ENCODE measurements at regions not wholly inside any gene's neighbourhood (a gene's known extent, or its start where the extent isn't known, plus 50 kb on each side); places are given as distances from the start of the nearest gene placed in this dataset.
"Not testable (repeated sequence)": the region's sequence is repeated elsewhere in the genome, so short reads cannot be mapped to it uniquely, and the experiment has no call there.

DNA sequence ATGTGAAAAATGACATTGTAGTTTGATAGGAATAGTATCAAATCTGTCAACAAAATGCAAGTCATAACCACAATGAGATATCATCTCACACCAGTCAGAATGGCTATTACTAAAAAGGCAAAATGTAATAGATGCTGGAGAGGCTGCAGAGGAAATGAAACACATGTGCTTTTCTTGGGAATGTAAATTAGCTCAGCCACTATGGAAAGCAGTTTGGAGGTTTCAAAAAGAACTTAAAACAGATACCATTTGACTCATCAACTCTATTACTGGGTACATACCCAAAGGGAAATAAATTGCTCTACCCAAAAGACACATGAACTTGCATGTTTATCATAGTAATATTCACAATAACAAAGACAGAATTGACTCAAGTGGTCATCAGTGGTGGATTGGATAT is 572.6 kb downstream of the TRIB2 start:
- H3K9me3 Mint-ChIP-seq: peaks cover 0 to 5% (median 5%) of the 10 kb centered on the region in 3 donors
- no peak overlapping the region for H3K4me3 Mint-ChIP-seq
- peaks cover 0 to 1% (median 0%) of the 10 kb centered on the region in 3 donors for H3K4me1 Mint-ChIP-seq
- no peak overlapping the region for H3K27ac Mint-ChIP-seq
- H3K36me3 Mint-ChIP-seq: no peaks in the 10 kb centered on the region
- H3K27me3 Mint-ChIP-seq: no peaks in the 10 kb centered on the region

DNA sequence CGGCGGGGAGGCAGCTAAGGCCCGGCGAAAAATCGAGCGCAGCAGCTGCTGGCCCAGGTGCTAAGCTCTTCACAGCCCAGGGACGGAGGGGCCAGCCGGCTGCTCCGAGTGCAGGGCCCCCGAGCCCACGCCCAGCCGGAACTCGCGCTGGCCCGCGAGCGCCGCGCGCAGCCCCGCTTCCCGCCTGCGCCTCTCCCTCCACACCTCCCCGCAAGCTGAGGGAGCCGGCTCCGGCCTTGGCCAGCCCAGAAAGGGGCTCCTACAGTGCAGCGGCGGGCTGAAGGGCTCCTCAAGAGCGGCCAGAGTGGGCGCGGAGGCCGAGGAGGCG is 591.7 kb downstream of the TRIB2 start:
- H3K4me1 Mint-ChIP-seq, H3K36me3 Mint-ChIP-seq, H3K4me3 Mint-ChIP-seq, H3K27ac Mint-ChIP-seq, H3K27me3 Mint-ChIP-seq, H3K9me3 Mint-ChIP-seq: not testable (repeated sequence)

DNA sequence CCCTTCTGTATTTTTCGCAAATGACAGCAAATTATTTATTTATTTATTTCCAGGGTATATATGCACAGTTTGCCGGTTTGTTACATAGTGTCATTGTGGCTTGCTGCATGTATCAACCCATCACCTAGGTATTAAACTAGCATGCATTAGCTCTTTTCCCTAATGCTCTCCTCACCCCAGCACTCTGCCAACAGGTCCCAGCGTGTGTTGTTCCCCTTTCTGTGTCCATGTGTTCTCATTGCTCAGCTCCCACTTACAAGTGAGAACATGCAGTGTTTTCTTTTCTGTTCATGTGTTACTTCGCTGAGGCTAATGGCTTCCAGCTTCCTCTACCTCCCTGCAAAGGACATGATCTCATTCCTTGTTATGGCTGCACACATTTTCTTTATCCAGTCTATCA is 592.3 kb downstream of the TRIB2 start:
- H3K36me3 Mint-ChIP-seq: peaks cover 1% of the 10 kb centered on the region
- H3K4me3 Mint-ChIP-seq: no peak overlapping the region
- no peaks in the 10 kb centered on the region for H3K27me3 Mint-ChIP-seq
- no peak overlapping the region for H3K27ac Mint-ChIP-seq
- H3K4me1 Mint-ChIP-seq: no peaks in the 10 kb centered on the region
- H3K9me3 Mint-ChIP-seq: peaks cover 2 to 7% (median 3%) of the 10 kb centered on the region in 3 donors

GRCh38 chr2:13332060-13332459 is 615.3 kb downstream of the TRIB2 start:
- peaks cover 1 to 6% (median 2%) of the 10 kb centered on the region in 3 donors for H3K9me3 Mint-ChIP-seq
- no peak overlapping the region for H3K27ac Mint-ChIP-seq
- H3K4me1 Mint-ChIP-seq: no peaks in the 10 kb centered on the region
- H3K27me3 Mint-ChIP-seq: no peaks in the 10 kb centered on the region
- no peak overlapping the region for H3K4me3 Mint-ChIP-seq
- H3K36me3 Mint-ChIP-seq: no peaks in the 10 kb centered on the region

DNA sequence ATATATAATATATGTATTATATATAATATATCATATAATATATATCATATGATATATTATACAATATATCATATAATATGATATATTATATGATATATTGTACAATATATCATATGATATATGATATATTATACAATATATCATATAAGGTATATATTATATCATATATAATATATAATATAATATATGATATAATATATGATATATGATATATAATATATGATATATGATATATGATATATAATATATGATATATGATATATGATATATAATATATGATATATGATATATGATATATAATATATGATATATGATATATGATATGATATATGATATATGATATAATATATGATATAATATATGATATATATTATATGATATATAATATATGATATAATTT is 617.3 kb downstream of the TRIB2 start:
- H3K36me3 Mint-ChIP-seq, H3K9me3 Mint-ChIP-seq, H3K4me1 Mint-ChIP-seq, H3K4me3 Mint-ChIP-seq, H3K27me3 Mint-ChIP-seq, H3K27ac Mint-ChIP-seq: not testable (repeated sequence)

- Mint-ChIP-seq H3K27ac (no peak overlapping the region), H3K4me3 (no peak overlapping the region), H3K9me3 (peaks cover 3 to 5% (median 4%) of the 10 kb centered on the region in 3 donors), H3K4me1 (no peaks in the 10 kb centered on the region), H3K36me3 (no peaks in the 10 kb centered on the region), H3K27me3 (no peaks in the 10 kb centered on the region)
Observed at GRCh38 chr2:13334545-13334944, 617.8 kb downstream of the TRIB2 start.

DNA sequence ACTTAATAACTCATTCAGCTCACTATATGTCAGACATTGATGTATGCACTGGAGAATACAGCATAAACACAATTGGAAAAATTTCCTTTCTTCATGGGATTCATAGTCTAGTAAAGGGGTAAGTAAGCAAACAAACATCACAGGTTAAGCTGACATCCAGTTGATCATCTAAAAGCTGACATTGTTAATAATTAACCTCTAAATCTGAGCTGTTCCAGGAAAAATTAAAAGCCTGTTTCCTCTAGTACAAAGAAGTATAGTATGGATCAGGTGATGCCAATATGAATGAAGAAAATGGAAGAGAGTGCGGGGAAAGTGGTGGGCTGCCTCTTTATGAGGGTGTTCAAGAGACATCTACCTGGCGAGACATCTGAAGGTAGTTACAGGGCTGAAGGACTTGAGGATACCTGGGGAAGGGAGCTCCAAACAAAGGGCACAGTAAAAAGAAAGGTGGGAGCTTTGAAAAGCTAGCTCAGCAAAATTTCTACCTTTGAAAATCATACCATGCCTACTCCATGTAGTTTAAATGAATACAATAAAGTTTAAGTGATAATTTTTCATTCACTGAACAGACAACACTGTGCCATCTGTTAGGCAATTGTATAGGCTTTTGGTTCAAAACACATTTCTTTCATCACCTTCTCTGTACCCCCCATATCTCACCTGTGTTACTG is 619.3 kb downstream of the TRIB2 start:
- Mint-ChIP-seq H3K27me3 (no peaks in the 10 kb centered on the region), H3K36me3 (no peaks in the 10 kb centered on the region), H3K4me3 (no peak overlapping the region), H3K27ac (no peak overlapping the region), H3K9me3 (peaks cover 3 to 4% (median 4%) of the 10 kb centered on the region in 3 donors), H3K4me1 (no peaks in the 10 kb centered on the region)

DNA sequence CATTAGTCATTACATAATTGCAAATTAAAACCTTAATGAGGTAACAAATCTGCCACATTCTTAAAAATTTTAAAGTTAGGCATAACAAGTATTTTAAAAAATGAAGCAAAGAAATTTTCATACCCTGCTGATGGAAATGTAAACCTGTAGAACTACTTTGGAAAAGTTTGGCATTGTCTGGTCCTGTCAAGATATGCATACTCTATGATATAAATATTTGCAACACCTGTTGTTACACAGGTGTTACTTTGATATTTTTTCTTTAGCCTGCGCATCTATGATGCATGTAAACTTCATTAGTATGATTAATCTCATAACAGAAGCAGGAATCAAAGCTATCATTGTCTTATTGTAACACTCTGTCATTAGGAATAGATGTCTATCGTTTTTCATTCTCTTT is 634.3 kb downstream of the TRIB2 start:
- H3K27me3 Mint-ChIP-seq: no peaks in the 10 kb centered on the region
- no peak overlapping the region for H3K4me3 Mint-ChIP-seq
- H3K27ac Mint-ChIP-seq: no peak overlapping the region
- no peaks in the 10 kb centered on the region for H3K4me1 Mint-ChIP-seq
- H3K9me3 Mint-ChIP-seq: peaks cover 1 to 9% (median 6%) of the 10 kb centered on the region in 3 donors
- H3K36me3 Mint-ChIP-seq: no peaks in the 10 kb centered on the region

DNA sequence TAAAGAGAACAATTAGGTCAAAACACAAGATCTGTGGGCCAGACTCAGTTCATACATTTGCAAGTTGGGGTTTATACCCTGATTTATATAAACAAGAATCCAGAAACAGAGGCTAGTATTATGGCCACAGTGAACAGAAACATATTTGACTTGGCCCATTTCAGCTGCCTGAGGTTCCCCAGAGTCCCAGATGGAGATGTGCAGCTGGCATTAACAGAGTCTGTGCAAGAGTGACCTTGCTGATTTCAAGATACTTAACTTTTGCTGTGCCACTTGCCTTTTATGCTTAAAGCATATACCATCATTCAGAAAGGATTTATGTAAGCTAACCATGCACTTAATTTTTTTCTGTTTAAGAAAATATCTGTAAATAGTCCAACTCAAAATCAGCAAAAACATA is 636.3 kb downstream of the TRIB2 start:
- Mint-ChIP-seq H3K4me3 (no peak overlapping the region), H3K27me3 (no peaks in the 10 kb centered on the region), H3K9me3 (peaks cover 0 to 9% (median 6%) of the 10 kb centered on the region in 3 donors), H3K4me1 (no peaks in the 10 kb centered on the region), H3K27ac (no peak overlapping the region), H3K36me3 (no peaks in the 10 kb centered on the region)

DNA sequence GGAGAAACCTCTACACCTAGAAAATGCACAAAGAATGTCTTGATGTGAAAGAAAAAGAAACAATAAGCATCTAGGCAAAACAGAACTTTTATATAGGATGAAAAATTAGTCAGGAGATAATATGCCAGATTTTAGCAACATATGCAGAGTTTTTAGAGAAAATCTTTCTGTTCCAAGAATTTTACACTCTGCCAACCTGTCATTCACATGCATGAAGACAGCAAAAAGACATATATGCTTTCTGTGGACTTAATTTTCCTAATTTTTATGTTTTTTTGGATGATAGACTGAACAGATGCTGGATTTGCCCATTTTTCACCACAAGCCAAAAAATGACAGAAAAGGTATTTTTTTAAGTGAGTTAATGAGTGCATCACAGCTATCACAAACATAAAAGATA is 637.3 kb downstream of the TRIB2 start:
- Mint-ChIP-seq H3K27me3 (no peaks in the 10 kb centered on the region), H3K36me3 (no peaks in the 10 kb centered on the region), H3K27ac (no peak overlapping the region), H3K4me3 (no peak overlapping the region), H3K4me1 (no peaks in the 10 kb centered on the region), H3K9me3 (peaks cover 0 to 3% (median 3%) of the 10 kb centered on the region in 3 donors)

GRCh38 chr2:13381928-13382327 is 665.2 kb downstream of the TRIB2 start:
- not testable (repeated sequence) for H3K27ac Mint-ChIP-seq, H3K4me1 Mint-ChIP-seq, H3K4me3 Mint-ChIP-seq, H3K27me3 Mint-ChIP-seq, H3K36me3 Mint-ChIP-seq, H3K9me3 Mint-ChIP-seq

- H3K27ac Mint-ChIP-seq, H3K4me1 Mint-ChIP-seq, H3K27me3 Mint-ChIP-seq, H3K9me3 Mint-ChIP-seq, H3K36me3 Mint-ChIP-seq, H3K4me3 Mint-ChIP-seq: not testable (repeated sequence)
Observed at GRCh38 chr2:13389172-13389571, 672.4 kb downstream of the TRIB2 start.

DNA sequence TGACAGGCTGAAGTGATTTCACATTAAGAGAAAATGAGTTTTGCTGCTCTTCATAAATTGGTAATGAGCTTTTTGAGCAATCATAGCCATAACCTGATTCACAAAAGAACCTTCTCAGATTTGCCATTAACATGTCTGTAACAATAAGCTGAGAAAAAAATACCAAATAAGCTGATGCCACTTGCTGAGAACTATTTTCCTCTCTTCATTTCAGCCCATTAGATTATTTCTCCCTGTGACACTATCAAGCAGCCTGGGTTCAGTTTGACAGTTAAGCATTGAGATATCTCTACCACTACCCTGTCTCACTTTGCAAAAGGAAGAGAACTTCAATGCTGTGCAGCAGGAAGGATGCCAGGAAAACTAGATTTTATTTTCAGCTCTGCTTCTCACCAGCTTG is 673.9 kb downstream of the TRIB2 start:
- Mint-ChIP-seq H3K27me3 (no peaks in the 10 kb centered on the region), H3K4me3 (no peak overlapping the region), H3K27ac (no peak overlapping the region), H3K36me3 (no peaks in the 10 kb centered on the region), H3K9me3 (no peaks in the 10 kb centered on the region), H3K4me1 (no peaks in the 10 kb centered on the region)

DNA sequence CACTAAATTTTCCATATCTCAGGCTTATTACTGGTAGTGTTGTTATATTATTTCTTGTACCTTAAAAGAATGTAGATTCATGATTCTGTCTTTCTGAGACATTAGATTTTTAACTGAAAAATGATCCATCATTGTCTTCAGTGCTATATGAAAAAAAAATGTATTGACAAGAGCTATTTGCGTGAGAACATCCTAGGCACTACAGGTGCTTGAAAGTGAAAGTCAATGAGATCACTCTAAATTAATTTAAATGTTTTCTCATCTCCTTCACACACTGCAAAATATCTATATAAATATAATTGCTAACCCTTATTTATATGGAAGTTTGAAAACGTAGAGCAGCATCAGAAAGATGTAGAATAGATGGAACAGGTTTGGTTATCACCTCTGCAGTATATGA is 684.6 kb downstream of the TRIB2 start:
- H3K27me3 Mint-ChIP-seq: no peaks in the 10 kb centered on the region
- H3K27ac Mint-ChIP-seq: no peak overlapping the region
- peaks cover 7 to 15% (median 15%) of the 10 kb centered on the region in 3 donors for H3K9me3 Mint-ChIP-seq
- H3K4me3 Mint-ChIP-seq: no peak overlapping the region
- H3K36me3 Mint-ChIP-seq: no peaks in the 10 kb centered on the region
- H3K4me1 Mint-ChIP-seq: no peaks in the 10 kb centered on the region

DNA sequence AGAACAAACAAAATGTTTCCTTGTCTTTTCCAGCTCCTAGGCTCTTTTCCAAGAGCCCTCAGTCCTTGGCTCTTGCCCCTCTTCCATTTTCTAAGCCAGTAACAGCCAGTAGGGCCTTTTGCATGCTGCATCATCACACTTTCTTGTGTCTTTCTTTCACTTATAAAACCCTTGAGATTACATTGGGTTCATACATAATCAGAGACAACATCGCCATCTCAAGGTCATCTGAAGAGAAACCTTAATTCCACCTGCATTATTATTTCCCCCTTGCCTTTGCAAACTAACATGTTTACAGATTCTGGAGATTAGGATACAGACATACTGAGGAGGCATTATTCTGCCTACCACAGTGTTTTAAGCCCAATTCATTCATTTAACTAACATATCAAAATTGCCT is 697.3 kb downstream of the TRIB2 start:
- H3K36me3 Mint-ChIP-seq: no peaks in the 10 kb centered on the region
- H3K4me1 Mint-ChIP-seq: no peaks in the 10 kb centered on the region
- no peak overlapping the region for H3K27ac Mint-ChIP-seq
- no peaks in the 10 kb centered on the region for H3K27me3 Mint-ChIP-seq
- peaks cover 2 to 22% (median 5%) of the 10 kb centered on the region in 3 donors for H3K9me3 Mint-ChIP-seq
- H3K4me3 Mint-ChIP-seq: no peak overlapping the region

- H3K27me3 Mint-ChIP-seq: no peaks in the 10 kb centered on the region
- no peaks in the 10 kb centered on the region for H3K4me1 Mint-ChIP-seq
- no peak overlapping the region for H3K27ac Mint-ChIP-seq
- H3K36me3 Mint-ChIP-seq: no peaks in the 10 kb centered on the region
- peaks cover 2 to 22% (median 5%) of the 10 kb centered on the region in 3 donors for H3K9me3 Mint-ChIP-seq
- H3K4me3 Mint-ChIP-seq: no peak overlapping the region
Observed at GRCh38 chr2:13414897-13415296, 698.2 kb downstream of the TRIB2 start.

GRCh38 chr2:13433954-13434353 is 717.2 kb downstream of the TRIB2 start:
- H3K27me3 Mint-ChIP-seq: no peaks in the 10 kb centered on the region
- peaks cover 1 to 6% (median 3%) of the 10 kb centered on the region in 3 donors for H3K9me3 Mint-ChIP-seq
- H3K27ac Mint-ChIP-seq: no peak overlapping the region
- H3K4me1 Mint-ChIP-seq: no peaks in the 10 kb centered on the region
- no peak overlapping the region for H3K4me3 Mint-ChIP-seq
- H3K36me3 Mint-ChIP-seq: no peaks in the 10 kb centered on the region

Data from IgD-negative memory B cell (primary cell).